KBM-7 (cell line): ENCODE measurements at regions not wholly inside any gene's neighbourhood (a gene's known extent, or its start where the extent isn't known, plus 50 kb on each side); places are given as distances from the start of the nearest gene placed in this dataset.

Experiments
- DNase-seq: peaks from one replicate; pipeline ENCODE4 v3.0.0-alpha.2; 2015
- in situ Hi-C: fragments of 300-500 bp; cut with MboI; formaldehyde crosslinking; loops from 2 replicates; pipeline ENCODE4 v1.14.3; 2020; ENCODE audit warnings: low sequenced_read_pairs, low pct_unique_long_range_greater_than_20kb, mixed read lengths

GRCh38 chr2:100222844-100223243 lies 80.5 kb upstream of the AFF3 start:
- in situ Hi-C loops = no loop called here
- no peak for DNase-seq

DNA sequence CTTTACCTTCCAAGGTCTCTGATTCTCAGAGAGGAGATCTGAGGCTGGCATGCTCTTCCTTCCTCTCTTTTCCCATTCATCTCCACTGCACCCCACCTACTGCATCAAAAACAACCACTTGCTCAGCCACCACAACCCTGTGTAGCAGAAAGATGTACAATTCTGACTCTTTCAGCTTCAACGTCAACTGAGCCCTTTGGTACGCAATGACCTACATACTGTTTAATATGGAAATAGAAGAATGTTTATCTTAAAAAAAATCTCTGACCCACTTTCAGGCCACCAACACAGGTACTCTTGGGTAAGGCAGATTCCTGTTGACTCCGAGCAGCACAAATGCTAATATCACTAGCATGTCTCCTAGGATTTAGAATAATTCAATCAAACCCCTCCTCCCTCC lies 76.2 kb upstream of the AFF3 start:
- DNase-seq = no peak
- in situ Hi-C loops = no loop called here

GRCh38 chr2:100217323-100217722 lies 74.9 kb upstream of the AFF3 start:
- DNase-seq = no peak
- in situ Hi-C loops = no loop called here

DNA sequence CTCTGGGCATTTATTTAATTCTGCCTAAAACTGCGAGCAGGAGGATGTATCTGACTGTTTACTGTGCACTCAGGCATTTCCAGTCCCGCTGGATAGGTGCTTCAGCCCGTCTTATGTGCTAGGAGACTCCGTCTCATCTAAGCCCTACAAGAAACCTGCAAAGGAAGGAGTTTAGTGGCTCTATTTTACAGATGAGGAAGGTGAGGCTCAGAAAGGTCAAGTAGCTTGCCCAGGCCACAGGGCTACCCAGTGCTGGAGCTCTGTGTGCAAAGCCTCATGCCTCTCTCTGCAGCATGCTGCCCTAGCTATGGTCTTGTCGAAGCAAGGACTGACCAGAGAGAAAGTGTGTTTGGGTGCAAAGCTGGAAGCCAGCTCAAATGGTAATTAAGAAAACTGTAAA lies 73.6 kb upstream of the AFF3 start:
- no peak for DNase-seq
- in situ Hi-C loops = no loop called here

DNA sequence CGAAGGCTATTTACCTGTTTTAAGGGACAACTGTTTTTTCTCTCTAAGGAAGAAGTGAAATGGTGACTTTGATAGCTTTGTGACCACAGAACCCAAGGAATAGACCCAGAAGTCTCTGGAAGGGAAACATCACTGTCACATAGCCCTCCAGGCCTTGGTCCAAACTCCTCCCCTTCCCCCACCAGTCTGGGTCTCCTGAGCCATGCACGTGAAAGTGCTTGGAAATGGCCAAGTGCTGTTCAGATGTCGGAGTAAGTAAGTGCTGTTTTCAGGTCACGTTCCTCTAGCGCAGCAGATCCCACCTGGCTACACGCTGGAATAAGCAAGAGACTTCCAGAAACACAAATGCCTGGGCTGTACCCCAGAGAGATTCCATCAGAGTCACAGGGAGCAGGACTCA lies 73.0 kb upstream of the AFF3 start:
- in situ Hi-C loops = no loop called here
- no peak for DNase-seq

DNA sequence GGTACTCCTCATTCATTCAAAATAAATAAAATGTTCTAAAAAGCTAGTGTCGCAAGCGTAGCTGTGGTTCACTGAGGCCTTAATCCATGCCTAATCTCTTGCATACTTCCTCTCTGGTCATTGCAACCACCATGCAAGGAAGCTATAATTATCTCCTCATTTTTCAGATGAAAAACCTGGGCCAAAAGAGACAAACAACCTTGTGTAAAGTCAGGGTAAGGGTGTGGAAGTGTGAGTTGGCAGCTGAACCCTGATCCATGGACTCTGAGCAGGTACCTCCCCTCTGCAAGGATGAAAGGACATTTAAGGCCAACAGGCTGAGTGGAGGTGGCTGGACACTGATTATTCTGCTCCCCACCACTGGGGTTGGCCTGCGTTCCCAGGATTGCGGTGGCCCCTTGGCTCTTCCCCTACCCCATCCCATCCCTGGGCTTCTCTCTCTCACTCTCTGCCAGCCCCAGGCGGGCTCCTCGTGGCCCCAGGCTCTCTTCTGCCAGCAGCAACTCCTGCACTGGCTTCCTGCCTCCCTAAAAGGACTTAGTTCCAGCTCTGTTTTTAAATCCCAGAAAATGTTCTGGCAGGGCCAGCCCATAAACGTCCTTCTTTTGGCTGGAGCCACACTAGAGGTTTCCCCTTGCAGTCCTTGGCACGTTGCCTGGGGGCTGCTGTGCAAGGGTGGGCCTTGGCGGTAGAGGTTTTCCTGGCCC lies 72.0 kb upstream of the AFF3 start:
- in situ Hi-C loops = no loop called here
- DNase-seq = peak; percentile 19

- in situ Hi-C loops = no loop called here
- no peak for DNase-seq
Observed at GRCh38 chr2:100213595-100213994, 71.2 kb upstream of the AFF3 start.

GRCh38 chr2:100212850-100213249 lies 70.5 kb upstream of the AFF3 start:
- in situ Hi-C loops = no loop called here
- DNase-seq = no peak

DNA sequence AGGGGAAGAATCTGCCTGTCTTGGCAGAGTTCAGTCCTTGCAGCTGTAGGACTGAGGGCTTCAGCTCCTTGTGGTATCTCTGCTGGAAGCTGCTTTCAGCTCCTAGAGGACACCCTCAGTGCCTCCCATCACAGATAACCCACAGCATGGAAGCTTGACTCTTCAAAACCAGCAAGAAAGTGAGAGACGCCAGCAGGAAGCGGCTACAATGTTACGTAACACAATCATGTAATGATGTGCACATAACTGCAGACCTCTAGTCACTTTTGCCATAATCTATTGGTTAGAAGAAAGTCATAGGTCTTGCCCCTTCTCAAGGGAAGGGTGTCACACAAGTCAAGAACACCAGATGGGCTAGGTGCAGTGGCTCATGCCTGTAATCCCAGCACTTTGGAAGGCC lies 69.1 kb upstream of the AFF3 start:
- in situ Hi-C loops = no loop called here
- DNase-seq = no peak

DNA sequence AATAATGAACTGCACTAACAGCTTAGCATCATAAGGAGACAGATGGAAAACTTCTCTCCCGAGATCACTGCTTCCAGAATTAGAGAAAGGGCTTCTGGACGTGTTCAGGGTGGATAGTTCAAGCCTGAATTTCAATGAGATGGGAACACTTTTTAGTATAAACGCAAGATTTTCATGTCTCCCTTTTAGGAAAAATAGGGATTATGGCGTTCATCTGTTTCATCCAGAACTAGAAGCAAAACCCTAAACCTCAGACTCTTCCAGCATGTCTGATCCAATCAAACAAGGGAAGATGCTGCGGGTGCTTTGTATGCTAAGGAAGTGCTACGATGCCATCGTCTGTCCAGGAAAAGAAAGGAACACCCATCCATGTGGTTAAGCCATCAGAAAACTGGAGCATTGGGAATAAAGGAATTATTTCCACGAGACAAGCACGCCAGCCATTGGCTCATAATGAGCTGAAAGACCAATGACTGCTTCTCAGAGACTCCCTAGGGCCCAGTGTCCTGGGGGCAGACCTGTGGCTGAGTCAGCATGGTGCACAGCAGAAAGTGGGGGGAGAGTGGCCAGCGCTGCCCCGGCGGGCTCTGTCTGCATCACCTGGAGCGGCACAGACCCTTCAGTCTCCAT lies 65.9 kb upstream of the AFF3 start:
- DNase-seq = no peak
- in situ Hi-C loops = no loop called here

DNA sequence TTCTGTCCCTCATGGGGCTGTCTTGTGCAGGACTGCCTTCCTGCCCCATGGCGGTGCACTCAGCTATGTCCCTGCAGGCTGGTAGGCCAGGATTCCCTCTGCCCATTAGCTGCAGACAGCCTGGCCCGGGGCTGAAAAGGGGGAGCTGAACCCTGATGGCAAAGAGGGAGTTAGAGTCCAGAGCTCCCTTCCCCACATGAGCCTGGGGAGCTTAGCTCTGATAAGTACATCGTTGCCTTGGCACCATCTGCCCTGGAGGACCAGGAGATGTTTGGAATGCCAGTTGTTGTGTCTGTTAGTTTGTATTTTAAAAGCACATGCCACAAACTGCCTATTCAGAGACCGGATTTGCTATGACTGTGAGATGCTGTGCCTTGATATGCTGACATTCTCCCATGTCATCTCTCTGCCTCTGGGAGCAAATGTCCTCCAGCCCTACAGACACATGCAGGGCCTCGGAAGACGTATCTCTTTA lies 65.1 kb upstream of the AFF3 start:
- in situ Hi-C loops = no loop called here
- DNase-seq = no peak

- in situ Hi-C loops = no loop called here
- no peak for DNase-seq
Observed at GRCh38 chr2:100206731-100207255, 64.4 kb upstream of the AFF3 start.

DNA sequence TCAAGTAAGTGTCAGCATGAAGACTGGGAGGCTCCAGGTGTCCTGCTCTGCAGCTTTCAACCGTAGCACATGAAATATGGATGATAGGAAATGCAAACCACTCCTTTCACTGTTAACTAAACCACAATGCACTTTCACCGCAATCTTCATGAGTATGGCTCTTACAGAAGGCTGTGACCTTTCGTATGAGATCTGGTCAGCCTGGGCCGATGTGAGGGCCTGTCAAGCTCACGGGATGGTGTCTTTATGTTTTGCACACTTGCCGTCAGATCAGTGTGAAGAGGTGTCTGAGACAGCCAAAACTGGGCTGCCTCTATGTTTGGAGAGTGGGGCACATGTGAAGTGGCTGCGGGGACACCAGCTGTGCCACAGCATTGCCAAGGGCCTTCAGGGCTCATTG lies 62.8 kb upstream of the AFF3 start:
- DNase-seq = no peak
- in situ Hi-C loops = no loop called here

- in situ Hi-C loops = no loop called here
- no peak for DNase-seq
Observed at GRCh38 chr2:100202567-100202966, 60.2 kb upstream of the AFF3 start.

- DNase-seq = no peak
- in situ Hi-C loops = no loop called here
Observed at GRCh38 chr2:100200985-100201384, 58.6 kb upstream of the AFF3 start.

GRCh38 chr2:100199421-100199820 lies 57.0 kb upstream of the AFF3 start:
- in situ Hi-C loops = no loop called here
- no peak for DNase-seq

DNA sequence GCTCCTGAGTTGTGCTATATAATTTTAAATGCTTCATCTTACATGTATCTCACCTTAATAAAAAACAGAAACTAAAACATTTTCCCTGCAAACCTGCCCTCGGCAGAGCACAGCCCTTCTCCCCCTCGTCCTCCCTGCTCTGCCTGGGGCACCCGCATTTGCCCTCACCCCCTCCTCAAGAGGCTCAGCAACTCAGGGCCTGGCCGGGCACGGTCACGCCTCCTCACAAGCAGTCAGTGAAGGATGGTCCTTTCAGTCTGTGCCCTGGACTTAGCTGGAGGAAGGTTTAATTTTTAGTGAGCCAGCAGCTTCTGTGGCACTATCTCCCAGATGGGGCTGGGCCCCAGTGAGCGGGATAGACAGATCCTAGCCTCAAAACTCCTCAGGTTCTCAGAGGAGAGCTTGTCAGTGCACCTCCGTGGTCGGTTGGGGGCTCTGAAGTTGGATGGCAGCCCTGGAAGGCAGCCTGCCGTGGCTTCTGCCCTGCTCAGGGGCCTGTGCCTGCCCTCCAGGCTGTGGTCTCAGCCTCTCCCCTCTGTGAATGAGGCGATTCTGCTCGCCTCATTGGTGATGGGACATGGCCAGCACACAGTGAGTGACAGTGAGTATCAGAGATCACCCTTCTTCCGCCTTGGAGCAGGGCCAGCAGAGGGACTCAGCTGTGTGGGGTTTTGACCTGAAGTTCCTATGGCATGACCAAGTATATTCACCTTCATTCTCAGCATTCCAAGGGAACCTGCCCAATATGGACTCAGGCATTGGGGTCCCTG lies 56.3 kb upstream of the AFF3 start:
- no peak for DNase-seq
- in situ Hi-C loops = no loop called here

- no peak for DNase-seq
- in situ Hi-C loops = no loop called here
Observed at GRCh38 chr2:100197631-100198153, 55.3 kb upstream of the AFF3 start.

DNA sequence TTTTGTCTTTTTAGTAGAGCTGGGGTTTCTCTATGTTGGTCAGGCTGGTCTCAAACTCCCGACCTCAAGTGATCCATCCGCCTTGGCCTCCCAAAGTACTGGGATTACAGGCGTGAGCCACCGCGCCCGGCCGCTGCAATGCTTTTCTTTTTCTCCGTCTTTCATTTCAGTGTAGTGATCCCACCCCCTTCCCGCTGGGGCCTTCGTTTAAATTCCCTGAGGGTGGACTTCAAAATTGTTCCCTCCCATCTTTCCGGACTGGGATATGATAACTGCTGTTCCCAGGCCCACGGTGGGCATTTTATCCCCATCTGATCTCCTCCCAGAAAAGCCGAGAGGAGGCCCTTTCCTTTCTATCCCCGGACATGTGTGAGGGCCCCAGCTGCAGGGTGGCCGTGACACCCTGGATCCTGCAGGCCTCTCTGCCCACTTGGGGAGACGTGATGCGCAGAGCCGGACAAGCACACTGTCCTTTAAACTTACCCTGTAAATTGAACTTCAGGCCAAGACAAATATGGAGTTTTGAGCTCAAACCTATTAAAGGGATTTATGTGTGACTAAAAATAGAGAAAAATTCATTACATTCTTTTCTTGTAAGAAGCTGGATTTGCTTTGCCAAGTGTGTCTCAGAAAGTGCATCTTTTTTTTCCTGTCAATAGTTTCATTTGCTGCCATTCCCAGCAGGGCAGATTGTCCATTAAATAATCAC lies 54.5 kb upstream of the AFF3 start:
- in situ Hi-C loops = no loop called here
- no peak for DNase-seq
